GM18861 (cell line): ENCODE measurements at regions not wholly inside any gene's neighbourhood (a gene's known extent, or its start where the extent isn't known, plus 50 kb on each side); places are given as distances from the start of the nearest gene placed in this dataset.

ENCODE experiments used
- ATAC-seq: cut with Tn5 transposase; IDR thresholded peaks from one replicate; pipeline ENCODE4 v1.9.1; 2021; ENCODE audit not compliant: unreplicated experiment

GRCh38 chr20:20993372-20993771 lies 112.8 kb downstream of the LINC00237 start:
- no peak for ATAC-seq

- ATAC-seq = no peak
These were observed 113.3 kb downstream of the LINC00237 start for GRCh38 chr20:20992686-20993360.

- ATAC-seq = no peak
These were observed 113.9 kb downstream of the LINC00237 start for GRCh38 chr20:20992277-20992676.

- no peak for ATAC-seq
These were observed 117.1 kb downstream of the LINC00237 start for GRCh38 chr20:20989081-20989480.

GRCh38 chr20:20979934-20980333 lies 126.2 kb downstream of the LINC00237 start:
- ATAC-seq = no peak

GRCh38 chr20:20977786-20978185 lies 128.4 kb downstream of the LINC00237 start:
- ATAC-seq = no peak

- no peak for ATAC-seq
These were observed 133.7 kb downstream of the LINC00237 start for GRCh38 chr20:20972490-20972889.

- ATAC-seq = no peak
These were observed 134.3 kb downstream of the LINC00237 start for GRCh38 chr20:20971810-20972209.

- no peak for ATAC-seq
These were observed 135.3 kb downstream of the LINC00237 start for GRCh38 chr20:20970841-20971240.

GRCh38 chr20:20969701-20970280 lies 136.4 kb downstream of the LINC00237 start:
- no peak for ATAC-seq

GRCh38 chr20:20967564-20968184 lies 138.5 kb downstream of the LINC00237 start:
- no peak for ATAC-seq

- ATAC-seq = no peak
These were observed 140.0 kb downstream of the LINC00237 start for GRCh38 chr20:20966171-20966570.

- no peak for ATAC-seq
These were observed 147.0 kb downstream of the LINC00237 start for GRCh38 chr20:20959031-20959755.

GRCh38 chr20:20956513-20956931 lies 149.6 kb downstream of the LINC00237 start:
- no peak for ATAC-seq

- no peak for ATAC-seq
These were observed 150.3 kb downstream of the LINC00237 start for GRCh38 chr20:20955892-20956291.

GRCh38 chr20:20953738-20954618 lies 152.2 kb downstream of the LINC00237 start:
- no peak for ATAC-seq

GRCh38 chr20:20950620-20951019 lies 155.5 kb downstream of the LINC00237 start:
- no peak for ATAC-seq

GRCh38 chr20:20946122-20946759 lies 159.9 kb downstream of the LINC00237 start:
- no peak for ATAC-seq

GRCh38 chr20:20941468-20941889 lies 164.7 kb downstream of the LINC00237 start:
- no peak for ATAC-seq

GRCh38 chr20:20939006-20939405 lies 167.2 kb downstream of the LINC00237 start:
- ATAC-seq = no peak
